ENCODE measurements at regions not wholly inside any gene's neighbourhood (a gene's known extent, or its start where the extent isn't known, plus 50 kb on each side); places are given as distances from the start of the nearest gene placed in this dataset.

DNA sequence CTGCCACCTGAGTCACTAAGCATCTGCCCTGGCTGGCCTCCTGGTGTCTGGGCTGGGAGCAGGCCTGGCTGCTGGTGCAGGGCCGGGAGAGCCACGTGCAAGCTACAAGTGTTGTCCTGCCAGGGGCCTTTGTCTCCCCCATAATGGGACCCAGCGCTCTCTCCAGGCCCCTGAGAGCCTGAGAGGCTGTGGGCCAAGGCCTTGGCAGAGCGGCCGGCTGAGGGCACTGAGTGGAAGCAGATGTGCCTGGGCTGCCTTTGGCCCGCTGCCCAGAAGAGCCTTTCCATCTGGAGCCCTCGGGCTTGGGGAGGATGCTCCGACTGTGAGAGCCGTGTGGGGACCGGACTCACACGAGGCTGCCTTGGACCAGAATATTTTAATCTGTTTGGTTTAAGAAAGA, 185.5 kb downstream of the RGS3 start:
- TF ChIP-seq EZH2 (IDR thresholded peaks at IDR 0.05; ENCODE audit: borderline replicate concordance) = no peak
- TF ChIP-seq EZH2phosphoT487 (IDR thresholded peaks at IDR 0.05; ENCODE audit: low read depth, severe bottlenecking, unreplicated experiment) = no peak
- Histone ChIP-seq H3K36me3 (replicated peaks; ENCODE audit: insufficient read depth, low read depth) (no peaks in the 10 kb centered on the region), H3K9me2 (replicated peaks; ENCODE audit: insufficient read depth) (no peaks in the 10 kb centered on the region), H3K9me3 (ENCODE audit: low read depth) (no peaks in the 10 kb centered on the region), H3K27me3 (no peaks in the 10 kb centered on the region), H3K4me2 (no peak overlapping the region), H3K79me2 (no peaks in the 10 kb centered on the region), H3K4me3 (no peak overlapping the region), H3K4me1 (ENCODE audit: insufficient read depth) (no peaks in the 10 kb centered on the region), H2AFZ (no peak overlapping the region), H4K20me1 (ENCODE audit: insufficient read depth, poor library complexity, severe bottlenecking) (no peaks in the 10 kb centered on the region), H3K27ac (peak overlapping the region; percentile 64)
- WGBS (ENCODE audit: low lambda C conversion rate, missing lambda C conversion rate) = 48% methylated on average over 11 of the region's 11 CpGs
- peak; percentile 75 for DNase-seq (ENCODE audit: low spot score)

DNA sequence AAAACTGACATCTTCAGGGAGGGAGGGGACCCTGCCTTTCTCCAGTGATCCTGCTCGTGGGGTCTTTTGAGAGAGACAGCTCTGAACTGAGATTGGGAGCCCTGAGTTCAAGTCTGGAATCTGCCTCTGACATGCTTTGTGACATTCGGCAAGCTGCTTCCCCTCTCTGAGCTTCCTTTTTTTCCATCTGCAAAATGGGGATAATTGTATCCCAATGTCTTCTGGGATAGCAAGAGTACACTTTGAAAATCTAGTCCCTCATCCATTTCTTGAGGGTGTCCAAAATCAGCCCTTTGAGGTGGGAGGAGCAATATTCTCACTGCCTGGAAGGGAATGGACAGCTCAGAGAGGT, 186.3 kb downstream of the RGS3 start:
- no peaks in the 10 kb centered on the region for H3K79me2 ChIP-seq
- no peak for DNase-seq (ENCODE audit: low spot score)
- peaks cover 4% of the 10 kb centered on the region for H3K4me1 ChIP-seq (ENCODE audit: insufficient read depth)
- no peak overlapping the region for H3K4me2 ChIP-seq
- no peak overlapping the region for H2AFZ ChIP-seq
- H4K20me1 ChIP-seq (ENCODE audit: insufficient read depth, poor library complexity, severe bottlenecking) = no peaks in the 10 kb centered on the region
- WGBS (ENCODE audit: low lambda C conversion rate, missing lambda C conversion rate) = 95% methylated on average over 2 of the region's 2 CpGs
- H3K9me2 ChIP-seq (replicated peaks; ENCODE audit: insufficient read depth) = no peaks in the 10 kb centered on the region
- no peak overlapping the region for H3K4me3 ChIP-seq
- no peaks in the 10 kb centered on the region for H3K36me3 ChIP-seq (replicated peaks; ENCODE audit: insufficient read depth, low read depth)
- no peaks in the 10 kb centered on the region for H3K9me3 ChIP-seq (ENCODE audit: low read depth)
- no peaks in the 10 kb centered on the region for H3K27me3 ChIP-seq
- H3K27ac ChIP-seq = peak overlapping the region; percentile 75
- TF ChIP-seq EZH2 (IDR thresholded peaks at IDR 0.05; ENCODE audit: borderline replicate concordance) (no peak), EZH2phosphoT487 (IDR thresholded peaks at IDR 0.05; ENCODE audit: low read depth, severe bottlenecking, unreplicated experiment) (no peak)
- TF ChIP-seq, protein P1, sequence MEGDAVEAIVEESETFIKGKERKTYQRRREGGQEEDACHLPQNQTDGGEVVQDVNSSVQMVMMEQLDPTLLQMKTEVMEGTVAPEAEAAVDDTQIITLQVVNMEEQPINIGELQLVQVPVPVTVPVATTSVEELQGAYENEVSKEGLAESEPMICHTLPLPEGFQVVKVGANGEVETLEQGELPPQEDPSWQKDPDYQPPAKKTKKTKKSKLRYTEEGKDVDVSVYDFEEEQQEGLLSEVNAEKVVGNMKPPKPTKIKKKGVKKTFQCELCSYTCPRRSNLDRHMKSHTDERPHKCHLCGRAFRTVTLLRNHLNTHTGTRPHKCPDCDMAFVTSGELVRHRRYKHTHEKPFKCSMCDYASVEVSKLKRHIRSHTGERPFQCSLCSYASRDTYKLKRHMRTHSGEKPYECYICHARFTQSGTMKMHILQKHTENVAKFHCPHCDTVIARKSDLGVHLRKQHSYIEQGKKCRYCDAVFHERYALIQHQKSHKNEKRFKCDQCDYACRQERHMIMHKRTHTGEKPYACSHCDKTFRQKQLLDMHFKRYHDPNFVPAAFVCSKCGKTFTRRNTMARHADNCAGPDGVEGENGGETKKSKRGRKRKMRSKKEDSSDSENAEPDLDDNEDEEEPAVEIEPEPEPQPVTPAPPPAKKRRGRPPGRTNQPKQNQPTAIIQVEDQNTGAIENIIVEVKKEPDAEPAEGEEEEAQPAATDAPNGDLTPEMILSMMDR (IDR thresholded peaks at IDR 0.05; ENCODE audit: poor library complexity) = no peak

DNA sequence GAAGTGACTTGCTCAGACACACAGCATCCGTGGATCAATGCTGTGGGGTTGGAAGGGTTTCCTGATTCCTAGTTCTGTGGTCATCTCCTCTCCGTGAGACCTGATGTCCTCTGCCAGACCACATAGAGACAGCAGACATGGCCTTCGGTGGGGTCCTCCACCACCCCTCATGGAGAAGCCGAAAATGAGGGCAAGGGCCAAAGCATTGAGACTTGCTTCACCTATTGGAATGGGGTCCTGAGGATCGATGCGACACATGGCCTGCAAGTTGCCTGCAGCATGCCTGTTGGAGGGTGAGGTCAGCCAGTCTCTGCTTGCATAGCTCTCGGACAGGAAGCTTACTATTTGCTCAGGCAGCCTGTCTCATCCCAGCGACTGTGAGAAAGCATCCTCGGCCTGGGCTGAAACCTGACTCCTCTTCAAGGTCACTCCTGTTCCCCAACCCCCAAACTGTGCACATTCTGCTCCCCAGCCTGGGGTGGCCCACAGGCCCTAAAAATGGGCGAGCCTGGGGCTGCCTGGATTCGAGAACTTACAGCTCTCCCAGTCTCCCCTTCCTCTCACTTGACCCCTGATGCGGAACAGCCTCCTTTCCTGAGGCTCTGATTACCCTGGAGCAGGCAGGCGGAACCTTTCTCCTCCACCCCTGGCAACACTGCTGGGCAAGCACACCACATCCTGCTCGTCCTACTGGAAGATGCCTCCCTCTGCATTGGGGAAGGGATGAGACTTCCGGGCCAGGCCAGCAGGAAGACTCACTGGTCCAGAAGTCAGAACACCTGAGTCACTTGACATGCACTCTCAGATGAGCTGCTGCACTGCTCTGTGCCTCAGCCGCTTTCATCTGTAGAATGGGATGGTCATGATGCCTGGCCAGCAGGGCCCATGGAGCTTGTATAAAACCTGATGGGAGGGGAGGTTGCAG, 186.9 kb downstream of the RGS3 start:
- H3K27ac ChIP-seq = peak overlapping the region; percentile 75
- H3K79me2 ChIP-seq = no peaks in the 10 kb centered on the region
- H3K4me3 ChIP-seq = no peak overlapping the region
- WGBS (ENCODE audit: low lambda C conversion rate, missing lambda C conversion rate) = 75% methylated on average over 16 of the region's 16 CpGs
- H3K9me3 ChIP-seq (ENCODE audit: low read depth) = no peaks in the 10 kb centered on the region
- no peaks in the 10 kb centered on the region for H4K20me1 ChIP-seq (ENCODE audit: insufficient read depth, poor library complexity, severe bottlenecking)
- no peak for DNase-seq (ENCODE audit: low spot score)
- no peaks in the 10 kb centered on the region for H3K9me2 ChIP-seq (replicated peaks; ENCODE audit: insufficient read depth)
- H3K4me2 ChIP-seq = no peak overlapping the region
- no peak overlapping the region for H2AFZ ChIP-seq
- no peak for TF ChIP-seq EZH2phosphoT487 (IDR thresholded peaks at IDR 0.05; ENCODE audit: low read depth, severe bottlenecking, unreplicated experiment)
- TF ChIP-seq, protein P1 (IDR thresholded peaks at IDR 0.05; ENCODE audit: poor library complexity) = no peak
- TF ChIP-seq EZH2 (IDR thresholded peaks at IDR 0.05; ENCODE audit: borderline replicate concordance) = no peak
- H3K36me3 ChIP-seq (replicated peaks; ENCODE audit: insufficient read depth, low read depth) = no peaks in the 10 kb centered on the region
- no peaks in the 10 kb centered on the region for H3K27me3 ChIP-seq
- peaks cover 8% of the 10 kb centered on the region for H3K4me1 ChIP-seq (ENCODE audit: insufficient read depth)

DNA sequence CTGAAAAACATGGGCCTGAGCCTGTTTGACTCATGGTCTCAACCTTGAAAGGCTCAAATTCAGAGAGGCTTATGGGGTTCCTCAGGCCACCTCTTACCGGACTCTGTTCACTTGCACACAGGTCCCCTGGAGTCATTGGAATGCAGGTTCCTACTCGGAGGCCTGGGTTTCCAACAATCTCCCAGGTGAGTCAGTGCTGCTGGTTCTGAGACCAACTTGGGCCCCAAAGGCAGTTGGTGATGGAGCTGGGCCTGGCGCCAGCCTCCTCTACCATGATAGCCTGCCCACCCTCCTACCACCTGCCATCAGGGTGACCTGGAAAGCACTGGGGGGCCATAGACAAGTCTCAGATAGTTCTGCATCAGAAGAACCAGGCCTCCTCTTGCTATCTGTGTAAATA, 188.4 kb downstream of the RGS3 start:
- DNase-seq (ENCODE audit: low spot score) = no peak
- TF ChIP-seq EZH2 (IDR thresholded peaks at IDR 0.05; ENCODE audit: borderline replicate concordance) = no peak
- TF ChIP-seq, protein P1 (IDR thresholded peaks at IDR 0.05; ENCODE audit: poor library complexity) = no peak
- no peak for TF ChIP-seq EZH2phosphoT487 (IDR thresholded peaks at IDR 0.05; ENCODE audit: low read depth, severe bottlenecking, unreplicated experiment)
- no peak overlapping the region for H3K27ac ChIP-seq
- peaks cover 8% of the 10 kb centered on the region for H3K4me1 ChIP-seq (ENCODE audit: insufficient read depth)
- H3K4me3 ChIP-seq = no peak overlapping the region
- H3K79me2 ChIP-seq = no peaks in the 10 kb centered on the region
- H3K9me3 ChIP-seq (ENCODE audit: low read depth) = no peaks in the 10 kb centered on the region
- 92% methylated on average over 3 of the region's 3 CpGs for WGBS (ENCODE audit: low lambda C conversion rate, missing lambda C conversion rate)
- H2AFZ ChIP-seq = no peak overlapping the region
- H3K36me3 ChIP-seq (replicated peaks; ENCODE audit: insufficient read depth, low read depth) = no peaks in the 10 kb centered on the region
- H3K9me2 ChIP-seq (replicated peaks; ENCODE audit: insufficient read depth) = no peaks in the 10 kb centered on the region
- H3K4me2 ChIP-seq = no peak overlapping the region
- no peaks in the 10 kb centered on the region for H4K20me1 ChIP-seq (ENCODE audit: insufficient read depth, poor library complexity, severe bottlenecking)
- H3K27me3 ChIP-seq = no peaks in the 10 kb centered on the region

Measured in hepatocyte (in vitro differentiated cells).